Cardiac fibroblast (primary cell): ENCODE measurements at regions not wholly inside any gene's neighbourhood (a gene's known extent, or its start where the extent isn't known, plus 50 kb on each side); places are given as distances from the start of the nearest gene placed in this dataset.

Source experiments
- DNase-seq, 2 donors: peaks; one replicate each; pipeline versions ENCODE4 v3.0.0 to v3.0.0-alpha.2; 2010; ENCODE audit warnings: low read depth in 2 of 2
- H3K4me3 ChIP-seq, 2 donors: replicated peaks in 1 of 2; 1 replicate in 1 of 2; 2 replicates in 1 of 2; pipeline ENCODE4 v1.5.1; 2011; ENCODE audit warnings: low read depth in 2 of 2, low read length in 2 of 2, mild to moderate bottlenecking in 2 of 2, moderate library complexity in 1 of 2
- CTCF ChIP-seq: IDR thresholded peaks from one replicate; pipeline ENCODE4 v1.5.1; 2011; ENCODE audit warnings: low read depth, mild to moderate bottlenecking, low read length, inconsistent platforms

DNA sequence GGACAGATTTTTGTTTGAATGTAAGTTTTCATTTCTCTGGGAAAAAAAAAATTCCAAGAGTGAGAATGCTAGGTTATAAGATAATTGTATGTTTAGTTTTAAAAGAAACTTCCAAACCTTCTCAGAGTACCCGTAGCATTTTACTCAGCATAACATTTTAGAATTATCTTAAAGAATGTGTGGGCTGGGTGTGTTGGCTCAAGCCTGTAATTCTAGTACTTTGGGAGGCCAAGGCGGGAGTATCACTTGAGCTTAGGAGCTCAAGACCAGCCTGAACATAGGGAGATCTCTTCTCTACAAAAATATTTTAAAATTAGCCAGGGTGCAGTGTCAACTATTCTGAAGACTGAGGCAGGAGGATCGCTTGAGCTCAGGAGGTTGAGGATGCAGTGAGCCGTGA is 57.4 kb upstream of the RMP24 start:
- no peak overlapping the region for H3K4me3 ChIP-seq
- no peak for DNase-seq
- no peak for TF ChIP-seq CTCF

DNA sequence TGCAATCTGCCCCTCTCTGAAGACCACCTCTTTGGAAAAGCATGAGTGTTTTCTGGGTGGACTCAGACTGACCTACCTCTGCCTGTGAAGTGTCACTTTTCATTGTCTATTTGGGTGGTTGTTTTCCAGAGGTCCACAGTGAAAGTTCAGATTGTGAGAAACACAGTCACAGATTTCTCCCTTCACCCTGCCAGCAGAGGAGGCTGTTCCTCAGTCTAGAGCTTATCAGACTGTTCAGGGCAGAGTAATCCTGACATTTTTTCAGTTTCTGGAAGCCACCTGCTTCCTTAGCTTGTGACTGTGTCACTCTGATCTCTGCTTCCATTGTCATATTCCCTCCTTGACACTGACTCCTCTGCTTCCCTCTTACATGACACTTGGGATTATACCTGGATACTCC is 55.4 kb upstream of the RMP24 start:
- H3K4me3 ChIP-seq: no peak overlapping the region
- TF ChIP-seq CTCF: no peak
- no peak for DNase-seq

DNA sequence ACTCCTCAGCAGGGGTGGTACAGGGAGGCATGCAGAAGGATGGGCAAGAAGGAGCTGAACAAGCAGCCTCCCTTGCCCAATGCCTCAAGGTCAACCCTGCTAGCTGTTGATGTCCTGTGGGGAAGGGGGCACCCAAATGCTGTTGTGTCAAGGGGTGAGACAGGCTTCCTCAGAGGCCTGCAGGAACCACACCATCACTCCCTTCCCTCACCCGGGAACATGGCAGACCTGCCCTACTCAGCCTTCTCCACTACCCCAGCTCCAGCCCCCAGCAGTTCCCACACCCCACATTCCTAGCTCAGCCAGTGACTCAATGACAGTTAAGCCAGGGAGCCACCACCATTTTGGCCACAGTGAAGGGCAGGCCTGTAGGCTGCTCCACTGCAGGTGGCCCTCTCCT is 53.9 kb upstream of the RMP24 start:
- TF ChIP-seq CTCF: no peak
- no peak overlapping the region for H3K4me3 ChIP-seq
- no peak for DNase-seq

- TF ChIP-seq CTCF: no peak
- no peak overlapping the region for H3K4me3 ChIP-seq
- DNase-seq: no peak
Observed at GRCh38 chr18:35919179-35919578, 53.3 kb upstream of the RMP24 start.

DNA sequence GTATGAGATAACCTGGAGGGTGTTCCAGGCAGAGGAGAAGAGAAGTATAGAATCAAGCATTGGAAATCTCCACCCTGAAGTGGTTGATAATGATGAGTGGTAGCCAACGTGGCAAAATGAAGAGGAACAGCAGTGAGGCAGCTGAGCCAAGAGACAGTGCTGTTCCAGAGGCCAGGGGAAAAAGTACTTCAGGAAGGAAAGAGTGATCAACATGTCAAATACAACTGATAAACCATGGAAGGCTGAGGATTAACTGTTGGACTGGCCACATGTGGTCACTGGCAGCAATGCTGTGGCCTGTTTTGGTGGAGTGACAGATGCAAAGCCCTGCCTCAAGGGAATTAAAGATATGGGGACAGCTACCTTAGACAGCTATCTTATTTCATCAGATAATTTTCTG is 51.9 kb upstream of the RMP24 start:
- H3K4me3 ChIP-seq: no peak overlapping the region
- DNase-seq: no peak

More for the DNA sequence above, 51.9 kb upstream of the RMP24 start:
- TF ChIP-seq CTCF: no peak
